ENCODE measurements at regions not wholly inside any gene's neighbourhood (a gene's known extent, or its start where the extent isn't known, plus 50 kb on each side); places are given as distances from the start of the nearest gene placed in this dataset.

DNA sequence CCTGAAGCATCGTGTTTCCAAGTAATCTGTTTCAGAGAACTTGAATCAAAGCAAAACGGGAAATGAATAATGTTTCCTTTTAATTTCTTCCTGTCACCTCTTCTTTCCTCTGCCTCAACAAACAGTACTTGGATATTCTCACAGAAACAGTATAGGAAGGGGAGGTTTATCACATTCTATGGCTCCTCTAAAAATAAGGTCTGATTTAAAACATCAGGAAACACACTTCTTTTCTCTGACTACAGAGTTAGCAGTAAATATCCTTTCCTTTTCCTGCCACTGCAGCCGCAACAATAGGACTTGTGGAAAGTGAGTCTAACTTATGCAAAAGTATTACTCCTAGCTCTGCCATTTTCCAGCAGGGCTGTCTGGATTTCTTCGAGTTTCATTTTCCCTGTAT, 62.3 kb downstream of the CH25H start (continued):
- TF ChIP-seq, protein P1, sequence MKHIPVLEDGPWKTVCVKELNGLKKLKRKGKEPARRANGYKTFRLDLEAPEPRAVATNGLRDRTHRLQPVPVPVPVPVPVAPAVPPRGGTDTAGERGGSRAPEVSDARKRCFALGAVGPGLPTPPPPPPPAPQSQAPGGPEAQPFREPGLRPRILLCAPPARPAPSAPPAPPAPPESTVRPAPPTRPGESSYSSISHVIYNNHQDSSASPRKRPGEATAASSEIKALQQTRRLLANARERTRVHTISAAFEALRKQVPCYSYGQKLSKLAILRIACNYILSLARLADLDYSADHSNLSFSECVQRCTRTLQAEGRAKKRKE (CRISPR knock-in tag; IDR thresholded peaks at IDR 0.05; ENCODE audit: low read depth): no peak
- TF ChIP-seq RNF2 (IDR thresholded peaks at IDR 0.05; ENCODE audit: borderline replicate concordance, low read depth): no peak
- TF ChIP-seq EHF (CRISPR knock-in tag; IDR thresholded peaks at IDR 0.05): no peak
- TF ChIP-seq, protein P2, sequence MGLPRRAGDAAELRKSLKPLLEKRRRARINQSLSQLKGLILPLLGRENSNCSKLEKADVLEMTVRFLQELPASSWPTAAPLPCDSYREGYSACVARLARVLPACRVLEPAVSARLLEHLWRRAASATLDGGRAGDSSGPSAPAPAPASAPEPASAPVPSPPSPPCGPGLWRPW (IDR thresholded peaks at IDR 0.05): no peak
- no peak for TF ChIP-seq ZFP36 (IDR thresholded peaks at IDR 0.05; ENCODE audit: borderline replicate concordance, partially characterized antibody)
- TF ChIP-seq, protein P3, sequence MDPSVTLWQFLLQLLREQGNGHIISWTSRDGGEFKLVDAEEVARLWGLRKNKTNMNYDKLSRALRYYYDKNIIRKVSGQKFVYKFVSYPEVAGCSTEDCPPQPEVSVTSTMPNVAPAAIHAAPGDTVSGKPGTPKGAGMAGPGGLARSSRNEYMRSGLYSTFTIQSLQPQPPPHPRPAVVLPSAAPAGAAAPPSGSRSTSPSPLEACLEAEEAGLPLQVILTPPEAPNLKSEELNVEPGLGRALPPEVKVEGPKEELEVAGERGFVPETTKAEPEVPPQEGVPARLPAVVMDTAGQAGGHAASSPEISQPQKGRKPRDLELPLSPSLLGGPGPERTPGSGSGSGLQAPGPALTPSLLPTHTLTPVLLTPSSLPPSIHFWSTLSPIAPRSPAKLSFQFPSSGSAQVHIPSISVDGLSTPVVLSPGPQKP (IDR thresholded peaks at IDR 0.05; ENCODE audit: low read depth, low read length): no peak
- TF ChIP-seq JUN (IDR thresholded peaks at IDR 0.05): no peak

DNA sequence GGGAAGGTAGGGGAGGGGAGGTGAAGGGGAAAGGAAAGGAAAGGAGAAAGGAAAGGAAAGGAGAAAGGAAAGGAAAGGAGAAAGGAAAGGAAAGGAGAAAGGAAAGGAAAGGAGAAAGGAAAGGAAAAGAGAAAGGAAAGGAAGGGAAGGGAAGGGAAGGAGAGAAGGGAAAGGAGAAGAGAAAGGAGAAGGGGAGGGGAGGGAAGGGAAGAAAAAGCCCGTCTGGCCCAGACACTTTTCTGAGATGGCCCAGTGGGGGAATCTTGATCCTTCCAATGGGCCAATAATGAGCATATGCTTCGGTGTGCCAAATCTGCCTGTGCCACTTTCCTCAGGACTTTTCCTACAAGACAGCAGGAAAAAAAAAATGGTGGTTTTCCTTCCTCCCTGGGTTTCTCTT, 64.5 kb downstream of the CH25H start:
- DNase-seq (ENCODE audit: low read depth in 1 of 2, low spot score in 1 of 2): no peak
- no peaks in the 10 kb centered on the region for H3K9me3 ChIP-seq
- 25% methylated on average over 2 of the region's 2 CpGs for WGBS (ENCODE audit: missing lambda C conversion rate)
- no peak overlapping the region for H3K4me2 ChIP-seq
- no peak overlapping the region for H3K27ac ChIP-seq
- H3K4me3 ChIP-seq: no peak overlapping the region
- FAIRE-seq: no peak
- POLR2A ChIA-PET: no interaction called here
- no peak for TF ChIP-seq HOXB5 (CRISPR knock-in tag; IDR thresholded peaks at IDR 0.05)
- TF ChIP-seq, protein P4, sequence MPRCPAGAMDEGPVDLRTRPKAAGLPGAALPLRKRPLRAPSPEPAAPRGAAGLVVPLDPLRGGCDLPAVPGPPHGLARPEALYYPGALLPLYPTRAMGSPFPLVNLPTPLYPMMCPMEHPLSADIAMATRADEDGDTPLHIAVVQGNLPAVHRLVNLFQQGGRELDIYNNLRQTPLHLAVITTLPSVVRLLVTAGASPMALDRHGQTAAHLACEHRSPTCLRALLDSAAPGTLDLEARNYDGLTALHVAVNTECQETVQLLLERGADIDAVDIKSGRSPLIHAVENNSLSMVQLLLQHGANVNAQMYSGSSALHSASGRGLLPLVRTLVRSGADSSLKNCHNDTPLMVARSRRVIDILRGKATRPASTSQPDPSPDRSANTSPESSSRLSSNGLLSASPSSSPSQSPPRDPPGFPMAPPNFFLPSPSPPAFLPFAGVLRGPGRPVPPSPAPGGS (IDR thresholded peaks at IDR 0.05): no peak
- TF ChIP-seq ZC3H11A (IDR thresholded peaks at IDR 0.05): no peak
- TF ChIP-seq NFE2L2 (conservative IDR thresholded peaks at IDR 0.05; ENCODE audit: low read length): no peak
- TF ChIP-seq, protein P5, sequence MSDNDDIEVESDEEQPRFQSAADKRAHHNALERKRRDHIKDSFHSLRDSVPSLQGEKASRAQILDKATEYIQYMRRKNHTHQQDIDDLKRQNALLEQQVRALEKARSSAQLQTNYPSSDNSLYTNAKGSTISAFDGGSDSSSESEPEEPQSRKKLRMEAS (IDR thresholded peaks at IDR 0.05): no peak
- TF ChIP-seq, protein P2 (IDR thresholded peaks at IDR 0.05): no peak
- TF ChIP-seq KDM1A (IDR thresholded peaks at IDR 0.05; ENCODE audit: low read depth): no peak
- no peak for TF ChIP-seq SMC3 (IDR thresholded peaks at IDR 0.05)
- TF ChIP-seq, protein P1 (CRISPR knock-in tag; IDR thresholded peaks at IDR 0.05; ENCODE audit: low read depth): no peak
- no peak for TF ChIP-seq CHD2 (IDR thresholded peaks at IDR 0.05; ENCODE audit: low read length, partially characterized antibody)
- TF ChIP-seq, protein P6, sequence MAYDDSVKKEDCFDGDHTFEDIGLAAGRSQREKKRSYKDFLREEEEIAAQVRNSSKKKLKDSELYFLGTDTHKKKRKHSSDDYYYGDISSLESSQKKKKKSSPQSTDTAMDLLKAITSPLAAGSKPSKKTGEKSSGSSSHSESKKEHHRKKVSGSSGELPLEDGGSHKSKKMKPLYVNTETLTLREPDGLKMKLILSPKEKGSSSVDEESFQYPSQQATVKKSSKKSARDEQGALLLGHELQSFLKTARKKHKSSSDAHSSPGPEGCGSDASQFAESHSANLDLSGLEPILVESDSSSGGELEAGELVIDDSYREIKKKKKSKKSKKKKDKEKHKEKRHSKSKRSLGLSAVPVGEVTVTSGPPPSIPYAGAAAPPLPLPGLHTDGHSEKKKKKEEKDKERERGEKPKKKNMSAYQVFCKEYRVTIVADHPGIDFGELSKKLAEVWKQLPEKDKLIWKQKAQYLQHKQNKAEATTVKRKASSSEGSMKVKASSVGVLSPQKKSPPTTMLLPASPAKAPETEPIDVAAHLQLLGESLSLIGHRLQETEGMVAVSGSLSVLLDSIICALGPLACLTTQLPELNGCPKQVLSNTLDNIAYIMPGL (CRISPR knock-in tag; IDR thresholded peaks at IDR 0.05; ENCODE audit: borderline replicate concordance): no peak
- TF ChIP-seq, protein P7, sequence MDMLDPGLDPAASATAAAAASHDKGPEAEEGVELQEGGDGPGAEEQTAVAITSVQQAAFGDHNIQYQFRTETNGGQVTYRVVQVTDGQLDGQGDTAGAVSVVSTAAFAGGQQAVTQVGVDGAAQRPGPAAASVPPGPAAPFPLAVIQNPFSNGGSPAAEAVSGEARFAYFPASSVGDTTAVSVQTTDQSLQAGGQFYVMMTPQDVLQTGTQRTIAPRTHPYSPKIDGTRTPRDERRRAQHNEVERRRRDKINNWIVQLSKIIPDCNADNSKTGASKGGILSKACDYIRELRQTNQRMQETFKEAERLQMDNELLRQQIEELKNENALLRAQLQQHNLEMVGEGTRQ (IDR thresholded peaks at IDR 0.05): no peak
- TF ChIP-seq ESRRA (IDR thresholded peaks at IDR 0.05; ENCODE audit: borderline replicate concordance, low read length): no peak
- TF ChIP-seq FOSB (CRISPR knock-in tag; IDR thresholded peaks at IDR 0.05): no peak
- no peaks in the 10 kb centered on the region for H3K4me1 ChIP-seq
- CTCF ChIA-PET: no interaction called here
- ATAC-seq: no peak
